Heart left ventricle (tissue), 16 donors: ENCODE measurements at regions not wholly inside any gene's neighbourhood (a gene's known extent, or its start where the extent isn't known, plus 50 kb on each side); places are given as distances from the start of the nearest gene placed in this dataset.

ENCODE experiments used
- ATAC-seq, 4 donors: fragments of 200-7000 bp; cut with Tn5 transposase; one replicate each; pipeline ENCODE4 v1.9.1; 2020 to 2022; ENCODE audit warnings: moderate library complexity in 4 of 4, mild to moderate bottlenecking in 3 of 4, moderate number of reproducible peaks in 1 of 4
- DNase-seq, 5 donors: peaks; one replicate each; pipeline ENCODE4 v3.0.0-alpha.2; 2020
- H3K27ac ChIP-seq, 12 donors: fragments of 200-600 bp; sonication (generic) in 4 of 12; one replicate each; pipeline versions ENCODE4 v1.5.0 to v1.8.0; 2016 to 2022; ENCODE audit warnings: mild to moderate bottlenecking in 2 of 12
- H3K27me3 ChIP-seq, 9 donors: fragments of 200-600 bp; sonication (generic) in 2 of 9; one replicate each; pipeline versions ENCODE4 v1.5.1 to v1.8.0; 2016 to 2022; ENCODE audit warnings: mild to moderate bottlenecking in 3 of 9
- H3K36me3 ChIP-seq, 9 donors: fragments of 200-600 bp; sonication (generic) in 2 of 9; one replicate each; pipeline versions ENCODE4 v1.5.0 to v1.8.0; 2018 to 2022; ENCODE audit warnings: mild to moderate bottlenecking in 2 of 9
- H3K4me1 ChIP-seq, 12 donors: fragments of 200-600 bp; sonication (generic) in 4 of 12; one replicate each; pipeline versions ENCODE4 v1.5.0 to v1.8.0; 2016 to 2022; ENCODE audit warnings: mild to moderate bottlenecking in 3 of 12
- H3K4me3 ChIP-seq, 12 donors: fragments of 200-600 bp; sonication (generic) in 4 of 12; one replicate each; pipeline versions ENCODE4 v1.5.0 to v1.8.0; 2017 to 2022; ENCODE audit warnings: mild to moderate bottlenecking in 9 of 12, moderate library complexity in 4 of 12
- H3K9me3 ChIP-seq, 12 donors: fragments of 200-600 bp; sonication (generic) in 4 of 12; one replicate each; pipeline versions ENCODE4 v1.5.0 to v1.8.0; 2016 to 2022; ENCODE audit warnings: mild to moderate bottlenecking in 1 of 12
- POLR2A ChIP-seq, 2 donors: fragments of 450-650 bp; IDR thresholded peaks; one replicate each; pipeline ENCODE4 v1.6.1; 2017; ENCODE audit warnings: antibody characterized with exemption in 2 of 2, mild to moderate bottlenecking in 2 of 2, moderate library complexity in 2 of 2
- WGBS, 4 donors: extraction: QIAGEN DNeasy Blood & Tissue Kit in 2 of 4; methylation state at CpG; one replicate each; pipeline versions ENCODE4 v1.1.5 to v1.1.7; 2013 to 2018; 5-methylcytosine and 5-hydroxymethylcytosine counted together
- intact Hi-C, 10 donors: fragments of 100-400 bp; cut with DNase I; formaldehyde crosslinking; loops; one replicate each; pipeline versions ENCODE4 v1.11.1 to v1.14.2; 2022
- TF ChIP-seq, protein P1 (sequence below), 12 donors: fragments of 200-600 bp; sonication (generic) in 4 of 12; IDR thresholded peaks; one replicate each; pipeline versions ENCODE4 v1.5.0 to v1.8.0; 2018 to 2022; ENCODE audit warnings: antibody characterized with exemption in 12 of 12, mild to moderate bottlenecking in 5 of 12
- donor health status: ischemic (EF 13 %, LVEDD 7.1; RV severe dilation, severe dysfunction).
- donor health status: healthy with polysubstance abuse.
- donor health status: DM: no; HTN: yes; CAD: no.
- donor health status: DM: no; HTN: no; CAD: no.
- donor health status: ischemic (EF 25% LVEDD 6.9; RV normal size, moderate dysfunction).
- donor health status: ischemic (EF 25% LVEDD 5.7; RV mildly dilated, moderate dysfunction).
- donor health status: healthy.
- donor health status: DM: yes; HTN: yes; CAD: no.
- donor health status: ischemic (EF 35%, LVEDD 5.7; RV mildly dilated, moderate dysfunction).
- donor health status: nonischemic (EF 11% LVEDD 7.7; RV severe dilation, severe dysfunction).
- donor health status: DM: yes; HTN: yes; CAD: no.
- donor health status: PGD.
- donor health status: ischemic (EF 29% LVEDD 5.4; RV normal size, mild dysfunction).
- donor health status: nonischemic (EF 23%, LVEDD 6.1; RV moderate dilation, normal function).

DNA sequence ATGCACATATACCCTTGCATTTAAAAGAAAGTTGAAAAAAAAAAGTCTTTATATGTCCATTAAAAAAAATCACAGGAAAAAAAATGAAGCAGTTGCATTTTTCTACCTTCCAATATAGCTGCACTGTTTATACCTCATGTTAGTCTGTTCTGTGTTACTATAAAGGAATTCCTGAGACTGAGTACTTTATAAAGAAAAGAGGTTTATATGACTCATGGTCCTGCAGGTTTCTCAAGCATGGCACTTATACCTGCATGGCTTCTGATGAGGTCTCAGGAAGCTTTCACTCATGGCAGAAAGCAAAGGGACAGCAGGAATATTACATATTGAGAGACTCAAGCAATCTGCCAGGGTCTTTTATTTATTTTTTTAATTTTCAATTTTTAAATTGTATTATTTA, 277.2 kb upstream of the BCHE start:
- intact Hi-C loops: no loop called here
- Histone ChIP-seq H3K9me3 (peaks cover 0 to 6% (median 0%) of the 10 kb centered on the region in 12 donors), H3K4me1 (no peaks in the 10 kb centered on the region), H3K27me3 (no peaks in the 10 kb centered on the region), H3K36me3 (no peaks in the 10 kb centered on the region), H3K27ac (no peak overlapping the region), H3K4me3 (no peak overlapping the region)
- DNase-seq: no peak
- no peak for TF ChIP-seq POLR2A (IDR thresholded peaks at IDR 0.05)
- TF ChIP-seq, protein P1, sequence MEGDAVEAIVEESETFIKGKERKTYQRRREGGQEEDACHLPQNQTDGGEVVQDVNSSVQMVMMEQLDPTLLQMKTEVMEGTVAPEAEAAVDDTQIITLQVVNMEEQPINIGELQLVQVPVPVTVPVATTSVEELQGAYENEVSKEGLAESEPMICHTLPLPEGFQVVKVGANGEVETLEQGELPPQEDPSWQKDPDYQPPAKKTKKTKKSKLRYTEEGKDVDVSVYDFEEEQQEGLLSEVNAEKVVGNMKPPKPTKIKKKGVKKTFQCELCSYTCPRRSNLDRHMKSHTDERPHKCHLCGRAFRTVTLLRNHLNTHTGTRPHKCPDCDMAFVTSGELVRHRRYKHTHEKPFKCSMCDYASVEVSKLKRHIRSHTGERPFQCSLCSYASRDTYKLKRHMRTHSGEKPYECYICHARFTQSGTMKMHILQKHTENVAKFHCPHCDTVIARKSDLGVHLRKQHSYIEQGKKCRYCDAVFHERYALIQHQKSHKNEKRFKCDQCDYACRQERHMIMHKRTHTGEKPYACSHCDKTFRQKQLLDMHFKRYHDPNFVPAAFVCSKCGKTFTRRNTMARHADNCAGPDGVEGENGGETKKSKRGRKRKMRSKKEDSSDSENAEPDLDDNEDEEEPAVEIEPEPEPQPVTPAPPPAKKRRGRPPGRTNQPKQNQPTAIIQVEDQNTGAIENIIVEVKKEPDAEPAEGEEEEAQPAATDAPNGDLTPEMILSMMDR (IDR thresholded peaks at IDR 0.05): no peak
- no peak for ATAC-seq

DNA sequence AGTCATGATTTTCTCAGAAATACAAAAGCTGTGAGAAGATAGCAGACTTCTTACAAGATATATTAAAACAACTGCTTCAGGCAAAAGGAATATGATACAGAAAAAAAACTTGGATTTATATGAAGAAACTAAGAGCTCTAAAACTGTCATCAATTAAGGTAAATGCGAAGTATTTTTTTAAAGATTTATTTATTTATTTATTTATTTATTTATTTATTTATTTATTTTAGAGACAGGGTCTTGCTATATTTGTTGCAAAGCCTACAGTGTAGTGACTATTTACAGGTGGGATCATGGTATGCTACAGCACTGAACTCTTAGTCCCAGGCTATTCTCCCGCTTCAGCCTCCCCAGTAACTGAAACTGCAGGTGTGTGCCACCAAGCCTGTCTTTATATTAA, 274.3 kb upstream of the BCHE start:
- DNase-seq (no peak), ATAC-seq (no peak)
- WGBS, 4 donors: 82 to 87% (median 83%) methylated on average over 2 of the region's 2 CpGs
- no peak overlapping the region for H3K4me3 ChIP-seq
- H3K4me1 ChIP-seq: no peaks in the 10 kb centered on the region
- no peak for TF ChIP-seq POLR2A (IDR thresholded peaks at IDR 0.05)
- TF ChIP-seq, protein P1 (IDR thresholded peaks at IDR 0.05): no peak
- no peak overlapping the region for H3K27ac ChIP-seq
- no peaks in the 10 kb centered on the region for H3K9me3 ChIP-seq
- no peaks in the 10 kb centered on the region for H3K36me3 ChIP-seq
- H3K27me3 ChIP-seq: no peaks in the 10 kb centered on the region
- intact Hi-C loops: no loop called here

DNA sequence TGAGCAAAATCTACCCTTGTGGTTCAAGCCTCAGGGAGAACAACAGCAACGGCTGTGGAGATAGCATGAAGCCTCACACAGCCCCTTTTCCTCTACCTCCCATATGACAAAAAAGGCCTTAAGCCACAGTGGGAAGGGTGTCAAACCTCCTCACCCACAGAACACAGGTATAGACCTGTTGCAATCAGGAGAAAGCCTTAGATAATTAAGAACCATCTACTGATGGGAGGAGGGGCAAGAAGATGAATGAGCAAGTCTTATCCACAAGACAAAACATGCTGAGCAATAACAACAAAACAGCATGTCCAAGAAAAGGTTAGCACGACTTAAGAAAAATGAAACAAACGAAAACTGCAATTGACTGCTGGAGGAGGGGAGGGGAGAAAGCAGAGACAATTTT, 272.9 kb upstream of the BCHE start:
- no peaks in the 10 kb centered on the region for H3K4me1 ChIP-seq
- intact Hi-C loops: no loop called here
- no peaks in the 10 kb centered on the region for H3K36me3 ChIP-seq
- no peak overlapping the region for H3K27ac ChIP-seq
- WGBS, 4 donors: 65 to 72% (median 68%) methylated on average over 3 of the region's 3 CpGs
- DNase-seq (no peak), ATAC-seq (no peak)
- TF ChIP-seq POLR2A (IDR thresholded peaks at IDR 0.05): no peak
- H3K27me3 ChIP-seq: no peaks in the 10 kb centered on the region
- H3K9me3 ChIP-seq: no peaks in the 10 kb centered on the region
- H3K4me3 ChIP-seq: no peak overlapping the region

DNA sequence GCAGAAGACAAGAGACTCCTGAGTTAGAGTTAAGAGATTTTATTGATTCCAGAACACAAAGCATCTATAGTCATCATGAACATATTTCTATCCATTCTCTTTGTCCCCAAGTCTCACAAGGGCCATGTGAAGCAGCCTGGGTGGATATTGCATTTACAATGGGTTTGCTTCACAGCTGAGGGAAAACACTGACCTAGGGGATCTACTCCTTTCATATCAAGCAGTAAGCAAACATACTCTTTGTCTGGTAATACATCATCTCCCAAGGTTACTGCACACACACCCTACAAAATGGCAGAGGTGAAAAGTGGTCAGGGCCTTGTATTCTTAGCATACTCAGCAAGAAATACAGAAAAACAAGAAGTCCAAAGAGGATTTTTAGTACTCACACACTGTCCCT, 267.7 kb upstream of the BCHE start:
- H3K9me3 ChIP-seq: no peaks in the 10 kb centered on the region
- intact Hi-C loops: no loop called here
- no peak for DNase-seq
- H3K27ac ChIP-seq: no peak overlapping the region
- ATAC-seq: no peak
- H3K4me1 ChIP-seq: no peaks in the 10 kb centered on the region
- TF ChIP-seq, protein P1 (IDR thresholded peaks at IDR 0.05): no peak
- TF ChIP-seq POLR2A (IDR thresholded peaks at IDR 0.05): no peak
- H3K4me3 ChIP-seq: no peak overlapping the region
- H3K36me3 ChIP-seq: no peaks in the 10 kb centered on the region
- H3K27me3 ChIP-seq: no peaks in the 10 kb centered on the region

DNA sequence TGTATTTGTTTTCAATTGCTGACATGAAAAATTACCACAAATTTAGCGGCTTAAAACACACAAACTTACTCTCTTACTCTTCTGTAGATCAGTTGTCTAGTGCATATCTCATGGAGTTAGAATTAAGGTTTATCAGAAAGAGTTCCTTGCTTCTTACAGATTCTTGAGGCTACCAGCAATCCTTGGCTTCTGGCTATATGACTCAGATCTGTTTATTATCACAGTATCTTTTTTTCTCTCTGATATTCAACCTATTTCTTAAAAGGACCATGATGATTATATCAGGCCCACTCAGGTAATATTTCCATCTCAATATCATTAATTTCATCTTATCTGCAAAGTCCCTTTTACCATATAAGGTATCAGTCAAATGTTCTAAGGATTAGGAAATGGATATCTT, 263.5 kb upstream of the BCHE start:
- Histone ChIP-seq H3K9me3 (peaks cover 0 to 14% (median 4%) of the 10 kb centered on the region in 12 donors), H3K36me3 (no peaks in the 10 kb centered on the region), H3K4me1 (no peaks in the 10 kb centered on the region), H3K27me3 (no peaks in the 10 kb centered on the region), H3K4me3 (no peak overlapping the region), H3K27ac (no peak overlapping the region)
- ATAC-seq (no peak), DNase-seq (no peak)
- WGBS, 4 donors: 79 to 93% (median 86%) methylated on average over 1 of the region's 1 CpG
- intact Hi-C loops: no loop called here
- no peak for TF ChIP-seq POLR2A (IDR thresholded peaks at IDR 0.05)
- TF ChIP-seq, protein P1 (IDR thresholded peaks at IDR 0.05): no peak
